ENCODE measurements at regions not wholly inside any gene's neighbourhood (a gene's known extent, or its start where the extent isn't known, plus 50 kb on each side); places are given as distances from the start of the nearest gene placed in this dataset.
"Not testable (repeated sequence)": the region's sequence is repeated elsewhere in the genome, so short reads cannot be mapped to it uniquely, and the experiment has no call there.

- no peak for DNase-seq
These were observed 50.7 kb upstream of the KLF7 start for GRCh38 chr2:207216457-207216856.

GRCh38 chr2:207217442-207217841 is 51.7 kb upstream of the KLF7 start:
- no peak for DNase-seq

GRCh38 chr2:207219081-207219630 is 53.4 kb upstream of the KLF7 start:
- DNase-seq = no peak

- DNase-seq = no peak
These were observed 54.1 kb upstream of the KLF7 start for GRCh38 chr2:207219676-207220501.

- DNase-seq = no peak
These were observed 56.0 kb upstream of the KLF7 start for GRCh38 chr2:207221731-207222130.

GRCh38 chr2:207223051-207223450 is 57.3 kb upstream of the KLF7 start:
- DNase-seq = no peak

- DNase-seq = no peak
These were observed 58.6 kb upstream of the KLF7 start for GRCh38 chr2:207224381-207224780.

GRCh38 chr2:207224791-207225482 is 59.2 kb upstream of the KLF7 start:
- DNase-seq = no peak

GRCh38 chr2:207225773-207226172 is 60.0 kb upstream of the KLF7 start:
- no peak for DNase-seq

GRCh38 chr2:207226243-207226642 is 60.5 kb upstream of the KLF7 start:
- no peak for DNase-seq

- DNase-seq = no peak
These were observed 60.9 kb upstream of the KLF7 start for GRCh38 chr2:207226671-207227061.

GRCh38 chr2:207227062-207227748 is 61.5 kb upstream of the KLF7 start:
- no peak for DNase-seq

GRCh38 chr2:207227749-207228145 is 62.0 kb upstream of the KLF7 start:
- no peak for DNase-seq

GRCh38 chr2:207228402-207228801 is 62.7 kb upstream of the KLF7 start:
- DNase-seq = no peak

GRCh38 chr2:207229161-207229560 is 63.4 kb upstream of the KLF7 start:
- DNase-seq = no peak

GRCh38 chr2:207230261-207231105 is 64.7 kb upstream of the KLF7 start:
- peak; percentile 54 for DNase-seq

- DNase-seq = peak; percentile 29
These were observed 65.5 kb upstream of the KLF7 start for GRCh38 chr2:207231106-207231865.

GRCh38 chr2:207231967-207232366 is 66.2 kb upstream of the KLF7 start:
- no peak for DNase-seq

- not testable (repeated sequence) for DNase-seq
These were observed 67.4 kb upstream of the KLF7 start for GRCh38 chr2:207233141-207233540.

GRCh38 chr2:207233731-207234130 is 68.0 kb upstream of the KLF7 start:
- DNase-seq = peak; percentile 48

GRCh38 chr2:207235621-207236020 is 69.9 kb upstream of the KLF7 start:
- DNase-seq = no peak
